CD4-positive, alpha-beta T cell (primary cell): ENCODE measurements at regions not wholly inside any gene's neighbourhood (a gene's known extent, or its start where the extent isn't known, plus 50 kb on each side); places are given as distances from the start of the nearest gene placed in this dataset.

Experiments
- ATAC-seq: fragments of 200-7000 bp; cut with Tn5 transposase; one replicate; pipeline ENCODE4 v1.10.0; 2022; ENCODE audit warnings: mild to moderate bottlenecking; ENCODE audit not compliant: poor library complexity
- CTCF ChIA-PET: fragments of 350-600 bp; sonication (Branson Sonifier 250); formaldehyde crosslinking; loops from one replicate; lab custom pipeline; 2021; ENCODE audit warnings: antibody characterized with exemption, inconsistent platforms; lab: Charles Lee
- POLR2A ChIA-PET: fragments of 350-600 bp; sonication (Branson Sonifier 250); formaldehyde crosslinking; loops from one replicate; lab custom pipeline; 2021; ENCODE audit warnings: antibody characterized with exemption, inconsistent platforms; lab: Charles Lee
- DNase-seq, 14 experiments: peaks; one replicate each; pipeline ENCODE4 v3.0.0-alpha.2; 2013 to 2020; ENCODE audit warnings: mixed read lengths in 2 of 14
- H3K27ac ChIP-seq, 2 donors: one replicate each; pipeline versions ENCODE4 v1.5.1 to v1.7.0; 2013; ENCODE audit warnings: low read length in 2 of 2, low read depth in 1 of 2, mild to moderate bottlenecking in 1 of 2
- H3K27me3 ChIP-seq, 2 experiments: 1 replicate in 1 of 2; 2 replicates in 1 of 2; pipeline versions ENCODE4 v1.6.1 to v1.7.0; 2013; ENCODE audit warnings: low read length in 2 of 2, control low read depth in 1 of 2, mild to moderate bottlenecking in 1 of 2, moderate library complexity in 1 of 2; ENCODE audit not compliant: insufficient read depth in 2 of 2, control insufficient read depth in 1 of 2
- H3K36me3 ChIP-seq: one replicate; pipeline ENCODE4 v1.6.1; 2013; ENCODE audit warnings: low read length, control low read depth; ENCODE audit not compliant: insufficient read depth
- H3K4me1 ChIP-seq: one replicate; pipeline ENCODE4 v1.6.1; 2013; ENCODE audit warnings: low read length, control low read depth; ENCODE audit not compliant: insufficient read depth
- H3K4me3 ChIP-seq: one replicate; pipeline ENCODE4 v1.5.1; 2013; ENCODE audit warnings: mild to moderate bottlenecking, low read length, moderate library complexity
- H3K9me3 ChIP-seq, 2 experiments: 1 replicate in 1 of 2; 2 replicates in 1 of 2; pipeline versions ENCODE4 v1.6.1 to v1.7.0; 2013; ENCODE audit warnings: low read length in 2 of 2, mild to moderate bottlenecking in 2 of 2, control low read depth in 1 of 2, moderate library complexity in 1 of 2; ENCODE audit not compliant: control insufficient read depth in 1 of 2, insufficient read depth in 1 of 2
- H3K27ac Mint-ChIP-seq: one replicate; pipeline ENCODE4 v1.8.0; 2020; ENCODE audit warnings: mixed read lengths
- H3K27me3 Mint-ChIP-seq: one replicate; pipeline ENCODE4 v1.8.0; 2021; ENCODE audit warnings: mixed read lengths
- H3K36me3 Mint-ChIP-seq: one replicate; pipeline ENCODE4 v1.8.0; 2021; ENCODE audit warnings: low read depth, mixed read lengths
- H3K4me1 Mint-ChIP-seq: one replicate; pipeline ENCODE4 v1.8.0; 2021; ENCODE audit warnings: low read depth, mixed read lengths
- H3K4me3 Mint-ChIP-seq: one replicate; pipeline ENCODE4 v1.8.0; 2020; ENCODE audit warnings: mild to moderate bottlenecking, mixed read lengths
- H3K9me3 Mint-ChIP-seq: one replicate; pipeline ENCODE4 v1.8.0; 2020; ENCODE audit warnings: mixed read lengths
- intact Hi-C, 2 experiments: fragments of 100-400 bp; cut with DNase I in 1 of 2; cut with micrococcal nuclease in 1 of 2; formaldehyde crosslinking; loops; one replicate each; pipeline versions ENCODE4 v1.15.1 to v1.9.0; 2023 to 2025; cut with DNase I, micrococcal nuclease
- TF ChIP-seq, protein P1 (sequence below): fragments of 200-600 bp; IDR thresholded peaks from one replicate; pipeline ENCODE4 v1.8.0; 2022; ENCODE audit warnings: antibody characterized with exemption, mild to moderate bottlenecking

DNA sequence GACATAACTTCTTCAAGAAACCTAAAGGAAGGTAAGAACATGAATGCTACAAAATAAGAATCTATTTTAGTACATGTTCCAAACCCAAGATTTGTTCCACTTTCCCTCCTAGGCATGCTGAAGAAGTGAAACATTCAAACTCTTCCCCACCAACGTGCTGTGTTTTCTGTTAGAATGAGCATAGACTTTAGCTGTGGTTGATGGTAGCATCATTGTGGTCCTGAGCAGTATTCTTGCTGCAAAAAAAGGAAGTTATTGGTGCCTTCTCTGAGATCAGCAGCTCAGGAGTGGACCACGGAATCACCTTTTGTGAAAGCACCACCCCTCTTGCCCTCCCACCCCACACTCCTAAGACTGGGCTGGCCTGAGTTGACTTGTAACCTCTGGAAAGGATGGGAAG, 100.4 kb upstream of the POGK start:
- ATAC-seq: no peak
- H3K36me3 Mint-ChIP-seq: no peaks in the 10 kb centered on the region

DNA sequence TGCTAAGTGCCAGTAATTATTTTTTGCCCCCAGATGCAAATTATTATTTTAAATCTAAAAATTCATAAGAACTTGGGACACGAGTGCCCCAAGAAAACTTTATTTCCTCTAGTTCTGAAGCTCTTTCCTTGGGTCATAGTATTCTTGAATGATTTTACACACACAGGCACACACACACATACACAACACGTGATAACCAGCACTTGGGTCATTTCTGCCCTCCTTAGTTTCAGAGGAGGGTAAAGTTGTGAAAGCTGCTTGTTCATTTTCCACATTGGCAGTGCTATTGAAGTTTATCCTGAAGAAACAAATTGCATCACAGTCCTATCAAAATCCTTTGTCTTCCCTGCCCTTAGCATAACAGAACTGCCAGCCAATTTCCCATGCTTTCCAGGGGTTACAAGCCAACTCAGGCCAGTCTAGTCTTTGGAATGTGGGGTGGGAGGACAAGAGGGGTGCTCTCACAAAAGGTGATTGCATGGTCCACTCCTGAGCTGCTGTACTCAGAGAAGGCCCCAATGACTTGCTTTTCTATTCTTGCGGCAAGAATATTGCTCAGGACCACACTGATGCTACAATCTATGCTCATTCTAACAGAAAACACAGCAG, 98.5 kb upstream of the POGK start:
- Histone ChIP-seq H3K4me1 (no peaks in the 10 kb centered on the region), H3K36me3 (no peaks in the 10 kb centered on the region), H3K27ac (no peak overlapping the region), H3K27me3 (no peaks in the 10 kb centered on the region), H3K4me3 (no peak overlapping the region), H3K9me3 (peaks cover 7 to 13% of the 10 kb centered on the region in 2 experiments)
- ChIA-PET POLR2A (no interaction called here), CTCF (no interaction called here)
- Mint-ChIP-seq H3K4me1 (no peaks in the 10 kb centered on the region), H3K27ac (no peak overlapping the region), H3K36me3 (no peaks in the 10 kb centered on the region), H3K27me3 (peaks cover 11% of the 10 kb centered on the region), H3K4me3 (no peak overlapping the region), H3K9me3 (peaks cover 10% of the 10 kb centered on the region)
- DNase-seq: no peak
- intact Hi-C loops: no loop called here
- TF ChIP-seq, protein P1, sequence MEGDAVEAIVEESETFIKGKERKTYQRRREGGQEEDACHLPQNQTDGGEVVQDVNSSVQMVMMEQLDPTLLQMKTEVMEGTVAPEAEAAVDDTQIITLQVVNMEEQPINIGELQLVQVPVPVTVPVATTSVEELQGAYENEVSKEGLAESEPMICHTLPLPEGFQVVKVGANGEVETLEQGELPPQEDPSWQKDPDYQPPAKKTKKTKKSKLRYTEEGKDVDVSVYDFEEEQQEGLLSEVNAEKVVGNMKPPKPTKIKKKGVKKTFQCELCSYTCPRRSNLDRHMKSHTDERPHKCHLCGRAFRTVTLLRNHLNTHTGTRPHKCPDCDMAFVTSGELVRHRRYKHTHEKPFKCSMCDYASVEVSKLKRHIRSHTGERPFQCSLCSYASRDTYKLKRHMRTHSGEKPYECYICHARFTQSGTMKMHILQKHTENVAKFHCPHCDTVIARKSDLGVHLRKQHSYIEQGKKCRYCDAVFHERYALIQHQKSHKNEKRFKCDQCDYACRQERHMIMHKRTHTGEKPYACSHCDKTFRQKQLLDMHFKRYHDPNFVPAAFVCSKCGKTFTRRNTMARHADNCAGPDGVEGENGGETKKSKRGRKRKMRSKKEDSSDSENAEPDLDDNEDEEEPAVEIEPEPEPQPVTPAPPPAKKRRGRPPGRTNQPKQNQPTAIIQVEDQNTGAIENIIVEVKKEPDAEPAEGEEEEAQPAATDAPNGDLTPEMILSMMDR: no peak
- no peak for ATAC-seq

More for the DNA sequence above, 100.4 kb upstream of the POGK start:
- no peak overlapping the region for H3K4me3 Mint-ChIP-seq
- Histone ChIP-seq H3K9me3 (peaks cover 0 to 5% of the 10 kb centered on the region in 2 experiments), H3K4me3 (no peak overlapping the region), H3K4me1 (no peaks in the 10 kb centered on the region), H3K36me3 (no peaks in the 10 kb centered on the region), H3K27ac (no peak overlapping the region), H3K27me3 (no peaks in the 10 kb centered on the region)
- POLR2A ChIA-PET: interaction anchor here (0.6 kb wide), 1 partner anchor 137 kb away, joined by 3 read pairs; the partner anchor contains the start of gene TADA1
- TF ChIP-seq, protein P1: no peak
- CTCF ChIA-PET: no interaction called here
- intact Hi-C loops: no loop called here
- no peak overlapping the region for H3K27ac Mint-ChIP-seq
- H3K27me3 Mint-ChIP-seq: peaks cover 17% of the 10 kb centered on the region
- DNase-seq: no peak
- H3K4me1 Mint-ChIP-seq: no peaks in the 10 kb centered on the region
- peaks cover 6% of the 10 kb centered on the region for H3K9me3 Mint-ChIP-seq

DNA sequence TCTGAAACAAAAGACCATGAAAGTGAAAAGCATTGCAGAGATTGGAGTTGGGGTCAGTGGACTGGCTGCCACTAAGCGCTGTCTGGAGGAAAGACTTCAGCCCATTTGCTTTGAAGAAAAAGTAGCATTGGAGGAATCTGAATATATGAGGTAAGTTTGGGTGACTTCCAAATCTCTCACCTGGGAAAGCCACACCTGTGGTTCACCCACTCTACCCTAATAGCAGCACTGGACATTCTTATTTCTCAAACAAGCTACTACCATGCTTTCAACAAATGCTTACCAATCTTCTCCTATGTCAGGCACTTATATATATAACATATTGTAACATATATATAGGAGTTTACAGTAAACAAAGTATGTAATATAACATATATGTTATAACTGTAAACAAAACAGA, 76.0 kb upstream of the POGK start:
- no peak overlapping the region for H3K27ac Mint-ChIP-seq
- H3K27me3 ChIP-seq: peaks cover 0 to 3% of the 10 kb centered on the region in 2 experiments
- H3K9me3 Mint-ChIP-seq: no peaks in the 10 kb centered on the region
- no peaks in the 10 kb centered on the region for H3K4me1 ChIP-seq
- no peaks in the 10 kb centered on the region for H3K9me3 ChIP-seq
- no peak overlapping the region for H3K27ac ChIP-seq
- intact Hi-C loops: no loop called here
- H3K4me1 Mint-ChIP-seq: no peaks in the 10 kb centered on the region
- ChIA-PET POLR2A (no interaction called here), CTCF (no interaction called here)
- H3K4me3 Mint-ChIP-seq: no peak overlapping the region
- TF ChIP-seq, protein P1: no peak
- peaks cover 20% of the 10 kb centered on the region for H3K27me3 Mint-ChIP-seq
- ATAC-seq (no peak), DNase-seq (no peak)
- no peak overlapping the region for H3K4me3 ChIP-seq
- no peaks in the 10 kb centered on the region for H3K36me3 Mint-ChIP-seq
- H3K36me3 ChIP-seq: no peaks in the 10 kb centered on the region
